Raji (cell line): ENCODE measurements at regions not wholly inside any gene's neighbourhood (a gene's known extent, or its start where the extent isn't known, plus 50 kb on each side); places are given as distances from the start of the nearest gene placed in this dataset.

Source experiments
- POLR2A ChIP-seq: IDR thresholded peaks from 2 replicates; pipeline ENCODE4 v1.6.1; 2011; ENCODE audit warnings: low read depth, low read length, control low read depth; ENCODE audit not compliant: insufficient read depth

- TF ChIP-seq POLR2A, result no peak
Observed at GRCh38 chr12:24424889-24425600, 475.6 kb upstream of the SOX5 start.

- TF ChIP-seq POLR2A, result no peak
Observed at GRCh38 chr12:24424376-24424775, 474.9 kb upstream of the SOX5 start.

DNA sequence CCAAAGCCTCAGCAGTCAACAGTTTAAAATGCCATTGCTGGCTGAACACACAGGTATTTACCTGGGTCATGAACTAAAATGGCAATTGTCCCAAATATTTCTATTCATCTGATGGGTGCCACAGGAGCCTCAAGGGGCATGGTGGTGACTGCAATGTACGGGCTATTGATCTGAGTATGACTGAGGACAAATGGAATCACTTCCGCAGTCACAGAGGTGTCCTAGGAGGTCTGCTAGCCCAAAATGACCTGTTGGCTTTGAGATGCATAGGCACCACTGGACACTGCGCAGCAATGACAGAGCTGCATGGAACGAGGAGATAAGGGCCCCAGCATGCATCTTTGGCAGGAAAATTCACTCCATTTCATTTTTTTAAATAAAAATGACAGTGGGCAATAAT is 474.1 kb upstream of the SOX5 start:
- no peak for TF ChIP-seq POLR2A

DNA sequence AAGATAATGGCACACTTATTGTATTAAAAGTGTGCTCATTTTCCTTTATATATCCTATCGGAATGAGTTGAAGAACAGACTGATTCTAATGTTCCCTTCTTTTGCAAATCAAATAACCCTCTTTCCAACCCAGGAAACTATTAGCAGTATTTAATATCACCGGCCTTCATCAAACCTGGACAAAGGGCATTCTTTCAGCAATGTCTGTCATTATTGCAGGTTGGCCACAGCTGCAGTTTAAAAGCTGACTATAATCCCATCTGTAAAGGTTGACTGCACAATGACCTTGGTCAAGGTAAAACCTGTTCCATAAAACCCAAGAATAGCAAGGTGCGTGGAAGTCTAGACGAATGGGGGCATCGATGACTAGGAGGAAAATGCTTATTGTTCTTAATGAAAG is 472.3 kb upstream of the SOX5 start:
- TF ChIP-seq POLR2A, result no peak

DNA sequence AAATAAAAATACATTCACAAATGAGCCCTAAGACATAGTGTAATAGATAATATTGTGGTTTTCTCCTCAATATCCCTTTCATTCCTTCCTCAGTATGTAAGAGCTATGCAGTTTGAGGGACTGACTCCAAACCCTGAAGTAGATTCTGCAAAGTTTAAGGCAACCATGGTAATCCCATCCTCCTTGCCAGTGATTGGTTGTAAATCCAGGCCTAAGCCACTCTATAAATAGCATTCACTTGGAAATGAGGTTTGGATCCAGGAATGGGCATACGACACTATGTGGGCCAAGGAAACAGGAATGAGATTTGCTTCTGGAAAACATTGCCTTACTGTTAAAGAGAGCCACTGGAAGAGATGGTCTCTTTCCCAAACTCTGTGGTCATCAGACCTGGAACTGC is 468.7 kb upstream of the SOX5 start:
- TF ChIP-seq POLR2A, result no peak

GRCh38 chr12:24416423-24417109 is 467.1 kb upstream of the SOX5 start:
- no peak for TF ChIP-seq POLR2A

DNA sequence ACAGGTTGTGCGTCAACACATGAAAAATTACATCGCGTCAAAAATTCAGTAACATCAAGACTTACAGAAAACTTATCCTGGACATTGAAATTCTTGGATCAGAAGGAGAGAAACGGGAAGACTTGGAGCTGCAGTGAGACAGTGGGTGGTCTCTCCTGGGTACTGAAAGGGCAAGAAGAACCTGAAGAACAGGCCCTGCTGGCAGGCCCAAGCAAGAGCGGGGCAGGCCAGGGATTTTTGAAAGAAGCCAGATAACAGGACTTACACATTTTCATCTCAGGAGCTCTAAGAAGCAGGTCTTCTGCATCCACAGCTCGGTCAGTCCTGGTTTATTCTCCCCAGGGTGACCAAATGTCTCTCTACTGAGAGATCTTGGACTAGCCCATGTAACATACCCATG is 466.5 kb upstream of the SOX5 start:
- TF ChIP-seq POLR2A, result no peak

DNA sequence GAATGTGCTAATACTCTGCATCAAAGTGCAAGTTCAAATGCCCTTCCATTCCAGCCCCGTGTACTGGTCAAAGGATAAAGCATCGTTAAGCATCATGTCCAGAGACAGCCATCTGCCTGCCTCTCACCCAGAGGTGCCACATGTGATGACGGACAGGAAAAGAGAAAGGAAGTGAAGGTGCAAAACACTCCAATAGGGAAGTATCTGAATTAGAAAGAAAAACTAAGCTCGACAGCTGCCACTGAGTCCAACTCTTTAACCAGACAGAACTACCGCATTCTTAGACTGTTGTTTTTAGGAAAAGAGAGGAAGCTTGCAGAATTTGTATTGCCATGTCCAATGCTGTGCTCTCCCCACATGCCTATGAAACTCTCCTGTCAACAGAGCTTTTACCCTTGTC is 465.0 kb upstream of the SOX5 start:
- TF ChIP-seq POLR2A, result no peak

- TF ChIP-seq POLR2A, result no peak
Observed at GRCh38 chr12:24411948-24412347, 462.5 kb upstream of the SOX5 start.

GRCh38 chr12:24409868-24410267 is 460.4 kb upstream of the SOX5 start:
- TF ChIP-seq POLR2A, result no peak

GRCh38 chr12:24408305-24408704 is 458.8 kb upstream of the SOX5 start:
- TF ChIP-seq POLR2A, result no peak

GRCh38 chr12:24407884-24408283 is 458.4 kb upstream of the SOX5 start:
- no peak for TF ChIP-seq POLR2A

DNA sequence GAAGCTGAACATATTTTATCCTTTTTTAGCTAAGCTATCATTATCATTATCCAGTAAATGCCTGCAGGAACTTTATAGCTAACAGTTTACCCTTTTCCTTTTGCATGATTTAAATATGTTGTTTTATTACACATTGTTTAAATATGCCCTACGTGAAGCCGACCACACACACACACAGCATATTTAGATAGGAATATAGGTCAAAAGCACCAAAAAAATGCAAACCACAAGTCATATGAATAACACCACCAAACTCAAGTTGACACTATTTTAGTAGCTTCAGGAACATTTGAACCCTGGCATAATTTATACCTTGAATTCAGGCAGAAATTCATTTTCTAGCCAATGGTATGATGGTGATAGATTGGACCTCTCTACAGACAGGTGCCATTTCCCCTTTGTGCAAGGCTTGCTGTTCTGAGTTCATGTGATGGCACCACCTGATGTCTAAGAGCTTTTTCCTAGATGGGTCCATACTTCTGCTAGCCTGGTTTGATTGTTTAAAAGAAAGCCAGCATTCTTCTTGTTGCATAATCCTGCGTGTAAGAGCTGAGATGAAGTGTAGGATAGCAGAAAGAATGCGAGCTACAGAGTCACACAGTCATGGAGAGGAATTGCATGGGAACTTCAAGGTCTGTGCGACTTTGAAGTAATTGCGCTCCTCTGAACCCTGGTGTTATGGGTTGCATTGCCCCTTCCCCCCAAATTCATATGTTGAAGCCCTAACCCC is 454.8 kb upstream of the SOX5 start:
- no peak for TF ChIP-seq POLR2A

DNA sequence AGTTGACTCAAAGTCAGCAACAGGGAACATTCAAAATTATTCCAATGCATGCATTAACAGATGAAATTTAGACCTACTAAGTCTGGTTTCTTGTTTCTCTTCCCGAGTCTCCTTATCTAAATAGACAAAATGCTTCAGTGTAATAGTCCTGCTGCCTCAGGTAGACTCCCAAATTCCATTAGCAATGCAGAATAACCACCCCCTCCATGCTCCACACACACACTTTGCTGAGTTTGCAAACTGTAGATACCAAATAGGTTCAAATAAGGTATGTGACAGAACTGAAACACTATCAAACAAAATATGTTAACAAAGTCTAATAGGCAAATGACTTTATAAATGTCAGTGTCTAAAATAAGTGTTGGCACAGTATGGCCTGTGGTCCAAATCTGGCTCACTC is 451.1 kb upstream of the SOX5 start:
- no peak for TF ChIP-seq POLR2A

DNA sequence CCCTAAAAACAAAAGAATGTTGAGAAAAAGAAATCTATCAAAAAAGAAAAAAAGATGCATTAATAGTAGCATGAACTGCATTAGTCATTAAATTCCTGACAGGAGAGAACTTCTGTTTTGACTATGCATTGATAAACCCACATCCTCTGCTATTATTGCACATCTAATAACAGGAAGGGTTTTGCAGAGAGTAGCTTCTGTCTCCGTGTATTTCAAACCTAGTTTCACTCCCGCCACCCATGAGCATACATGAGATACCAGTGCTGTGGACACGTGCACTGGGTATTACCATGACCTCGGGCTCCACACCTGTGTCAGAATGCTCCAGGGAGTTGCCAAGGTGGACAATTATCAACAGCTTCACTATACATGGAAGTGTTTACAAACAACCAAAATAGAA is 449.1 kb upstream of the SOX5 start:
- no peak for TF ChIP-seq POLR2A

DNA sequence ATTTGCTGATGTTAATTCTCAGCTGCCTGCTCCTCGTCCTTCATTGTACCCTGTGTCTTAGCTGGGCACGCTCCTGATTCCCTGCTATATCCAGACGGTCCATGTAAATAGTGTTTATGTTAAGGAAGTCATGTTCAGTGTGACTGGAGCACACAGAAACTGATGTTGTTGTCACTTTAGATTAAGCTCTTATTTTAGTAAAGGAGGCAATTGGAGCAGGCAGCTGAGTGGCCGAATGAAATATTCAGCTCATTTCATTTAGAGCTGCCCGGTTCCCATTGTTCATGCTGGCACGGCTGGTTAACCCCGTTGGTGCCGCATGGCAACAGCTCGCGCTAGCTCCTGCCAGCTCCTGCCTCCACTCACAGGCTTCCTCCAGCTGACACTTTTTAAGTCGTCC is 446.8 kb upstream of the SOX5 start:
- TF ChIP-seq POLR2A, result no peak
